ENCODE measurements at regions not wholly inside any gene's neighbourhood (a gene's known extent, or its start where the extent isn't known, plus 50 kb on each side); places are given as distances from the start of the nearest gene placed in this dataset.

GRCh38 chr15:77817434-77817833 lies 184.7 kb upstream of the LINGO1 start:
- no peak for DNase-seq

GRCh38 chr15:77816983-77817382 lies 184.3 kb upstream of the LINGO1 start:
- DNase-seq = no peak

GRCh38 chr15:77815015-77815414 lies 182.3 kb upstream of the LINGO1 start:
- DNase-seq = no peak

- no peak for DNase-seq
Measured at GRCh38 chr15:77812664-77813063, 180.0 kb upstream of the LINGO1 start.

- DNase-seq = no peak
Measured at GRCh38 chr15:77811270-77811669, 178.6 kb upstream of the LINGO1 start.

- DNase-seq = no peak
Measured at GRCh38 chr15:77810130-77810571, 177.4 kb upstream of the LINGO1 start.

GRCh38 chr15:77808581-77809177 lies 176.0 kb upstream of the LINGO1 start:
- no peak for DNase-seq

GRCh38 chr15:77808075-77808474 lies 175.4 kb upstream of the LINGO1 start:
- no peak for DNase-seq

GRCh38 chr15:77807611-77808010 lies 174.9 kb upstream of the LINGO1 start:
- no peak for DNase-seq

GRCh38 chr15:77807115-77807514 lies 174.4 kb upstream of the LINGO1 start:
- DNase-seq = no peak

- DNase-seq = no peak
Measured at GRCh38 chr15:77804210-77804609, 171.5 kb upstream of the LINGO1 start.

- DNase-seq = no peak
Measured at GRCh38 chr15:77803487-77803886, 170.8 kb upstream of the LINGO1 start.

GRCh38 chr15:77800305-77800704 lies 167.6 kb upstream of the LINGO1 start:
- no peak for DNase-seq

GRCh38 chr15:77798847-77799246 lies 166.1 kb upstream of the LINGO1 start:
- no peak for DNase-seq

GRCh38 chr15:77798151-77798835 lies 165.6 kb upstream of the LINGO1 start:
- no peak for DNase-seq

- DNase-seq = no peak
Measured at GRCh38 chr15:77797270-77797669, 164.6 kb upstream of the LINGO1 start.

- no peak for DNase-seq
Measured at GRCh38 chr15:77796046-77796729, 163.5 kb upstream of the LINGO1 start.

- DNase-seq = no peak
Measured at GRCh38 chr15:77795446-77795845, 162.7 kb upstream of the LINGO1 start.

- no peak for DNase-seq
Measured at GRCh38 chr15:77791941-77792340, 159.2 kb upstream of the LINGO1 start.

- DNase-seq = no peak
Measured at GRCh38 chr15:77790481-77790880, 157.8 kb upstream of the LINGO1 start.

GRCh38 chr15:77786956-77787355 lies 154.2 kb upstream of the LINGO1 start:
- DNase-seq = no peak

GRCh38 chr15:77786181-77786890 lies 153.6 kb upstream of the LINGO1 start:
- no peak for DNase-seq
